ENCODE measurements at regions not wholly inside any gene's neighbourhood (a gene's known extent, or its start where the extent isn't known, plus 50 kb on each side); places are given as distances from the start of the nearest gene placed in this dataset.

DNA sequence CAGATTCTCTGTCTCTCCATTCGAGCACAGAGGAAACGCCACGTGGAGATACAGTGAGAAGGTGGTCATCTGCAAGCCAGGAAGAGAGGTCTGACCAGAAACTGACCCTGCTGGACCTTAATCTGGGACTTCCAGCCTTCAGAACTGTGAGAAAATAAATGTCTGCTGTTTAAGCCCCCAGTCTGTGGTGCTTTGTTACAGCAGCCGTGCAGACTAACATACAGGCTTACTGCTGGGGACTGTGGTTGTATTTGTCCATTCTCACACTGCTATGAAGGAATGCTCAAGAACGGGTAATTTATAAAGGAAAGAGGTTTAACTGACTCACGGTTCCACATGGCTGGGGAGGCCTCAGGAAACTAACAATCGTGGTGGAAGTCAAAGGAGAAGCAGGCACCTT lies 432.7 kb downstream of the IRS1 start:
- DNase-seq = no peak

- DNase-seq = no peak
These were observed 435.4 kb downstream of the IRS1 start for GRCh38 chr2:226364217-226364616.

- no peak for DNase-seq
These were observed 436.6 kb downstream of the IRS1 start for GRCh38 chr2:226362980-226363379.

DNA sequence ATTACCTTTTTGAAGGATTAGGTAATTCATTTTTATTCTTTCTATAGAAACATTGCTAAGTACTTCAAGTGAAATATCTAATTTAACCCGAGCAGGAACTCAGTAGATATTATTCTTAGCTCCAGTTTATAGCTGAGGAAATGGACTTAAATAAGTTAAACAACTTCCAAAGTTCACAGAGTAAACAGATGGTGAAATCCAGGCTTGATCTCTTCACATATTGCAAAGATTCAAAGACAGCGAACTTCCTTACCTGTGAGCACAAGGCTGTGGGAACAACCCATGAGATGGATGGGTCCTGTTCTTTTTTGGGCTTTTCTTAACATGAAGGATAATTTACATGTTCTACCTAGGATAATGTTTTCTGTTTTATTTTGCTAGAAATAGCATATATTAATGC lies 439.0 kb downstream of the IRS1 start:
- no peak for DNase-seq

DNA sequence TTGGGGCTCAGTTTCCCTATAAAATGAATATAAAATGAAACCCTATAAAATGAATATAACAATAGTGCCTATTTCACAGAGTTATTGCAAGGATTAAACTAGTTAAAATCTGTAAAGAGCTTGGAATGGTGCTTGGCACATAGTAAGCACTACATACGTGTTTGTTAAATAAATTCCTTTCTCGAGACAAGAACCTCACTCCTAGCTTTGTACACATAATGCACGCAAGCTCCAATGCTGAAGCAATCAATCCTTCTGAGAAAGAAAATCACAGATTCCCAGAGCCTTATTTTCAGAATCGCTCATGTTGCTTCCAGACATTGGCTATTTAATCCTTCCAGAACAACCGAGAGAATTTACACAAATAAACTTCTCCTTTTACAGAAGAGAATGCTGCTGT lies 440.9 kb downstream of the IRS1 start:
- no peak for DNase-seq

- DNase-seq = no peak
These were observed 441.8 kb downstream of the IRS1 start for GRCh38 chr2:226357816-226358215.

- DNase-seq = no peak
These were observed 444.0 kb downstream of the IRS1 start for GRCh38 chr2:226355600-226355999.

- peak; percentile 50 for DNase-seq
These were observed 445.2 kb downstream of the IRS1 start for GRCh38 chr2:226354434-226354833.

GRCh38 chr2:226352941-226353560 lies 446.6 kb downstream of the IRS1 start:
- DNase-seq = no peak

- no peak for DNase-seq
These were observed 447.9 kb downstream of the IRS1 start for GRCh38 chr2:226351711-226352110.

GRCh38 chr2:226339616-226340015 lies 460.0 kb downstream of the IRS1 start:
- no peak for DNase-seq

- no peak for DNase-seq
These were observed 460.8 kb downstream of the IRS1 start for GRCh38 chr2:226338825-226339224.

DNA sequence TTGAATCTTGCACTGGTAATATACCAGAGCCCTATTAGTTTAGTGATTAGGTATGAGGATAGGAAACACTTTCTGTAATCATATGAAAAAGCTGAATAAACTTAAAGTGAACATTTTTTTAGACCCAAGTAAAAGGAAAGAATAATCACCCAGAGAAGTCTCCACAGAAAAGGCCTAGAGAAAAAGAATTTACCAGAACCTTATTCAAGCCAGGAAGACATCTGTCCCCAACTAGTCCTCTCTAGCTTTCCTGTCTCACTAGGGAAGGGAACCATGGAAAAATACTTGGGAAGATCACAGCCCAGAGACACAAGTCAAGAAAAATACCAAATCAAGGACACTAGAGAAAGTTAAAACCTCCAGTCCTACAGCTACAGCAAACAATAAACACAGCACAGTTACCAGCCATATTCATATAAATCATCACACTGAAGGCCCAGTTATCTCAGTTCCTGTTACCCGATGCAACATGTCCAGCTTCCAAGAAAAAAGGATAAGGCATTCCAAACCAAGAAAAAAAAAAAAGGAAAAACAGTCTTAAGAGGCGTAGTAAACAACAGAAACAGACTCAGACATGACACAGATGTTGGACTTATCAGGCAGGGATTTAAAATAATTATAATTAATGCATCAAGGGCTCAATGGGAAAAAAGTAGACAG lies 461.5 kb downstream of the IRS1 start:
- DNase-seq = no peak

GRCh38 chr2:226336283-226336682 lies 463.3 kb downstream of the IRS1 start:
- DNase-seq = no peak

DNA sequence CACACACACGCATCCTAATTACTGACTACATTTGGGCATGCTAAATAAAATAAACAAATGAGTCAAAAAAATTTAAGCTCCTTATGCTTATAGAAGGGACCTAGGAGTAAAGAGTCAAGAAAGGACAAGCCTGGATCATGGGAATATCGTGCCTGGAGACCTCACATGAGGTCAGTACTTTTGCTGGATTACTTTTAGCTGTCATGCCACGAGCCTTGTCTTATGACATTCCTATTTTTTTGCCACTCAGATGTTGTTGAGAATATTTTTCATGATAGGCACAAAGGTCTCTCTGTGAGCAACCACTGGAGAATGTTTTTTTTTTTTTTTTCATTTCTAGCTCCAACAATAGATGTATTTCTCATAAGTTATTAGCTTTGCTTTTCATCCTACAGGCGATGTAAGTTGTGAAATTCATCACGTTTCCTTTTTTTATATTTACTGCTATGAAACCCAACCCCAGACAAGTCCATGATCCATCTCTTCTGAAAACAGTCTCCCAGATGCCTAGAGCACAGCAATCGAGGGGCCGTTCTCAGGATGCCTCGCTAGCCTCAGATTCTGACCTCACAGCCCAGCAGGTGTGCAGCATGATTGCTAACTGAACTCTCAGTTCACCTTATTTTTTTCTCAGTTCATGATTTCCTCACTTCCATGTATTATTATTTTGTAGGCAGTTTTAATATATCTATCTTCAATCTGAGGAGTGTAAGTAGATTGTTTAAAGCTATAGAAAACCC lies 464.5 kb downstream of the IRS1 start:
- DNase-seq = no peak

DNA sequence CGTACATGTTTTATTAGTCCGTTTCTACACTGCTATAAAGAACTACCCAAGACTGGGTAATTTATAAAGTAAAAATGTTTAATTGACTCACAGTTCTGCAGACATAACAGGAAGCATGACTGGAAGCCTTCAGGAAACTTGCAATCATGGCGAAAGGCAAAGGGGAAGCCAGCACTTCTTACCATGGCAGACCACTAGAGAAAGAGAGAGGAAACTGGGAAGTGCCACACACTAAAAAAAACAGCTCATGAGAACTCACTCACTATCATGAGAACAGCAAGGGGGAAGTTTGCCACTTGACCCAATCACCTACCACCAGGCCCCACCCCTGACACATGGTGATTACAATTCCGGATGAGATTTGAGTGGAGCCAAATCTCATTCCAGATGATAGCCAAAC lies 466.2 kb downstream of the IRS1 start:
- no peak for DNase-seq

DNA sequence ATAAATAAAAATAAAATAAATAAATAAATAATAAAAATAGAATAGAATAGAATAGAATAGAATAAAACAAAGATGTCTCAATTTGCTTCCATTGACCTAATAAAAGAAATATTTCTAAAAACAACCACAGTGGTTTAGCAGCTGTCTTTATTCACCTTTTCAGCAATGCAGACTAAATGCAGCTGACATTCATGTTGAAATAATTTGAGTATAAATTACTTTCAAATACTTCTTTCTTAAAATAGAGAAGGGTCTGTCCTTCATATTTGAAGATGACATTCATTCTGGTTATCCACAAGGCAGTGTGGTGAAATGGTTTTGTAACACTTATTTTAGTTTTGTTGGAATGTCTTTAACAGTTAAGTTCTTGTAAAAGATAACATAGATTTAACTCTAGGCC lies 469.4 kb downstream of the IRS1 start:
- no peak for DNase-seq

GRCh38 chr2:226329180-226329579 lies 470.4 kb downstream of the IRS1 start:
- no peak for DNase-seq

DNA sequence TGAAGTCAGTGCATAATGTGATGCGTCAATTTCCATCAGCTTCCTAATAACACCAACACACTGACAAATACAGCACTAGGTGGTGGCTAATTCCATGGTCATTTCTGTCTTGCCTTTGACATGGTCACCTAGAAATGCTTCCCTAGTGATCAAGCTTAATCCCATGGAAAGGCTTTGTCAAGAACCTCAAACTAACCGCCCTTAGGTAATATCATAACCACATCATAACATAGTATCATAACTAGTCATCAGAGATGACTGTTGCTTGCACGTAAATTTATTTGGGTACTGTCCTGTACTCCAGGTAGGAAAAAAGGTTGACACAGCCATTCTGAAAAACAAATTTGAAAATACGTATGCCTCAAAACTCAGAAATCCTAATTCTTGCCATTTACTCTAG lies 471.8 kb downstream of the IRS1 start:
- DNase-seq = no peak

- no peak for DNase-seq
These were observed 474.1 kb downstream of the IRS1 start for GRCh38 chr2:226325526-226325925.

- DNase-seq = no peak
These were observed 479.3 kb downstream of the IRS1 start for GRCh38 chr2:226320076-226320948.

DNA sequence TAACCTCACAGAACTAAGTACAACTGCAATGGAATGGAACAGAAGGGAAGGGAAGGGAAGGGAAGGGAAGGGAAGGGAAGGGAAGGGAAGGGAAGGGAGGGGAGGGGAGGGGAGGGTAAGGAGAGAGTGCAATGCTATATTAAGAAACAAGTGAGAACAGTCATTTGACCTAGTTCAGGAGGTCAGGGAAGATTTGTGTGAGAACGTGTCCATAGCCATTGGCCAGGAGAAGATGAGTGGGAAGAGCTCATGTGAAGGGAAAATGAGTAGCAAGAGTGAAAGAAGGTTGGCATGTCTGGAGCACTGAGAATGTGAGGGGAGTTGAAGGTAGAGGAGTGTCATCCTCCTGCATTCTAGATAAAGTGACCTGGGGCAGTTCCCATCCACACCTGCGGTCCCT lies 481.6 kb downstream of the IRS1 start:
- DNase-seq = no peak

DNA sequence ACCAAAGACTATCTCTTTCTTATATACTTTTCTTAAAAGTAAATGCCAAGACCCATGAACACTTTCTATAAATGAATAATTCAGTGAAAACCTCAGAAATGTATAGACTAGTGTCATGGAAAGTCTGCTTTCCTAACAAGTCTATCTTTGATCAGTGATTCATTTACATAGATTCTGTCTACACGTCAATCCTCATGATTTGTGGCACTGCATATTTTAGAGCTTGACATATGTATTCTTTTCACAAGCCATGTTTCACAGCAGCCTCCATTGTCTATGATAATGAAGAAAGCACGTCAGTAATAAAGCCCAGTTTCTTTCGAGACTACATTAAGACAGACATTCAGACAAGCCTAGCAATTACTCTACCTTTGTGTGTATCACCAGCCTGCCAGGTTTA lies 486.6 kb downstream of the IRS1 start:
- DNase-seq = no peak
